ENCODE measurements at regions not wholly inside any gene's neighbourhood (a gene's known extent, or its start where the extent isn't known, plus 50 kb on each side); places are given as distances from the start of the nearest gene placed in this dataset.

DNA sequence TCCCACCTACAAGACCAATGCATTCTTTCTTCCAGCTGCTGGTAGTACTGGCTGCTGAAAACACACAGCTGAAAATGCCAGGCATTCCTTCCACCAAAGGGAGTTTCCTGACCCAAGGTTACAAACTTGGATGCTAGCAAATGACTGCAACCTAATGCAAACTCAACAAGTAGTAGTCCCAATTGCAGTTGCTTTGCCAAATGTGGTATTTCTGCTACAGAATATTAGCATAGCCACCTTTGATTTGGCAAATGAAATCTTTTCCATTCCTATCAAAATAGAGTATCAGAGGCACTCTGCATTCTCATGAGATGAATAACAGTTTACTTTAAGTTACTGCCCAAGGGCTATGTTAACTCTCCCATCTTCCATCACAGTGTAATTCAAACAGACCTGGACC is 172.0 kb upstream of the ARHGAP42 start:
- Mint-ChIP-seq H3K4me3 (ENCODE audit: unreplicated experiment) (no peak overlapping the region), H3K4me1 (ENCODE audit: low read depth, unreplicated experiment) (peaks cover 6% of the 10 kb centered on the region), H3K27ac (ENCODE audit: unreplicated experiment) (no peak overlapping the region), H3K27me3 (ENCODE audit: insufficient read depth, unreplicated experiment) (no peaks in the 10 kb centered on the region), H3K9me3 (ENCODE audit: unreplicated experiment) (peaks cover 19% of the 10 kb centered on the region), H3K36me3 (ENCODE audit: insufficient read depth, unreplicated experiment) (no peaks in the 10 kb centered on the region)
- Histone ChIP-seq H3K36me3 (ENCODE audit: control insufficient read depth, insufficient read depth, low read length) (no peaks in the 10 kb centered on the region), H3K4me3 (ENCODE audit: low read depth, low read length) (no peak overlapping the region), H3K27me3 (replicated peaks; ENCODE audit: control insufficient read depth, insufficient read depth, low read length) (no peaks in the 10 kb centered on the region), H3K9me3 (no peaks in the 10 kb centered on the region), H3K4me1 (peaks cover 12% of the 10 kb centered on the region)
- CTCF ChIA-PET, result no interaction called here
- intact Hi-C loops (cut with micrococcal nuclease; ENCODE audit: unreplicated experiment), result no loop called here
- TF ChIP-seq, protein P1, sequence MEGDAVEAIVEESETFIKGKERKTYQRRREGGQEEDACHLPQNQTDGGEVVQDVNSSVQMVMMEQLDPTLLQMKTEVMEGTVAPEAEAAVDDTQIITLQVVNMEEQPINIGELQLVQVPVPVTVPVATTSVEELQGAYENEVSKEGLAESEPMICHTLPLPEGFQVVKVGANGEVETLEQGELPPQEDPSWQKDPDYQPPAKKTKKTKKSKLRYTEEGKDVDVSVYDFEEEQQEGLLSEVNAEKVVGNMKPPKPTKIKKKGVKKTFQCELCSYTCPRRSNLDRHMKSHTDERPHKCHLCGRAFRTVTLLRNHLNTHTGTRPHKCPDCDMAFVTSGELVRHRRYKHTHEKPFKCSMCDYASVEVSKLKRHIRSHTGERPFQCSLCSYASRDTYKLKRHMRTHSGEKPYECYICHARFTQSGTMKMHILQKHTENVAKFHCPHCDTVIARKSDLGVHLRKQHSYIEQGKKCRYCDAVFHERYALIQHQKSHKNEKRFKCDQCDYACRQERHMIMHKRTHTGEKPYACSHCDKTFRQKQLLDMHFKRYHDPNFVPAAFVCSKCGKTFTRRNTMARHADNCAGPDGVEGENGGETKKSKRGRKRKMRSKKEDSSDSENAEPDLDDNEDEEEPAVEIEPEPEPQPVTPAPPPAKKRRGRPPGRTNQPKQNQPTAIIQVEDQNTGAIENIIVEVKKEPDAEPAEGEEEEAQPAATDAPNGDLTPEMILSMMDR (IDR thresholded peaks at IDR 0.05; ENCODE audit: insufficient read depth in 1 of 2, low read depth in 1 of 2, low read length in 1 of 2, severe bottlenecking in 1 of 2, unreplicated experiment in 1 of 2), result no peak
- peak in 1 of 2 experiments; percentile 43 for DNase-seq
- BruUV-seq (replicated peaks), result no TSS peak
- POLR2A ChIA-PET, result no interaction called here

DNA sequence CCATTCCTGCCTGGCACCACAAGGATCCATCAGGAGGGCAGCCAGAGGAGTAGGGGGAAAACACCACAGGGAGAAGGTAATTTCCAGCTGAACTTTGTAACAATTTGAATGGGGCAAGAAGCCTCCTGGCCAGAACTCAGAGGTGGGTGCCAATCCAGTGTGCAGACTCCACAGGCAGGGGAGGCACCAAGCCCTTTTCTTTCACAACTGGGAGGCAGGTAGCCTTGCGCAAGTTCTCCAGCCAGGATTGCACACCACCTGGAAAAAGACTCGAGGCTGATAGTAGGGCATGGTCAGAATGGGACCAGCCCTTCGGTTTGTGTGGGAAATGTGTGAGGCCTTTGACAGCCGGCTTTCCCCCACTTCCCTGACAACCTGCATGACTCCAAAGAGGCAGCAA is 161.9 kb upstream of the ARHGAP42 start:
- CTCF ChIA-PET, result interaction anchor here (0.6 kb wide), 1 partner anchor 156 kb away, joined by 3 read pairs; no protein-coding TSS in a partner anchor
- POLR2A ChIA-PET, result no interaction called here
- H3K36me3 Mint-ChIP-seq (ENCODE audit: insufficient read depth, unreplicated experiment), result no peaks in the 10 kb centered on the region

DNA sequence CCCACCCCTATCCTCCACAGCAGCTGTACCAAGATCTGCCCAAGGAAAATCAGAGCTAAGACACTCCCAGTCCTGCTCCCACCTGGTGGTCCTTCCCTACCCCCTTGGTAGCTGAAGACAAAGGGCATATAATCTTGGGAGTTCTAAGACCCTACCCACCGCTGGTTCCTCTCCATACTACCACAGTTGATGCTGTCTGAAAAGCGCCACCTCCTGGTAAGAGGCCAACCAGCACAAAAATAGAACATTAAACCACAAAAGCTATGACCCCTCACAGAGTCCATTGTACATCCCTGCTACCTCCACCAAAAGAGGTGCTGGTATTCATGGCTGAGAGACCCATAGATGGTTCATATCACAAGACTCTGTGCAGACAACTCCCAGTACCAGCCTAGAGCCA is 161.5 kb upstream of the ARHGAP42 start:
- Mint-ChIP-seq H3K4me3 (ENCODE audit: unreplicated experiment) (no peak overlapping the region), H3K4me1 (ENCODE audit: low read depth, unreplicated experiment) (no peaks in the 10 kb centered on the region), H3K27me3 (ENCODE audit: insufficient read depth, unreplicated experiment) (no peaks in the 10 kb centered on the region), H3K27ac (ENCODE audit: unreplicated experiment) (no peak overlapping the region), H3K9me3 (ENCODE audit: unreplicated experiment) (peaks cover 18% of the 10 kb centered on the region), H3K36me3 (ENCODE audit: insufficient read depth, unreplicated experiment) (no peaks in the 10 kb centered on the region)
- no peak overlapping the region for H3K4me3 ChIP-seq (ENCODE audit: low read depth, low read length)
- H3K36me3 ChIP-seq (ENCODE audit: control insufficient read depth, insufficient read depth, low read length), result no peaks in the 10 kb centered on the region
- no TSS peak for BruUV-seq (replicated peaks)
- CTCF ChIA-PET, result interaction anchor here (0.6 kb wide), 1 partner anchor 156 kb away, joined by 3 read pairs; no protein-coding TSS in a partner anchor
- TF ChIP-seq, protein P1 (IDR thresholded peaks at IDR 0.05; ENCODE audit: insufficient read depth in 1 of 2, low read depth in 1 of 2, low read length in 1 of 2, severe bottlenecking in 1 of 2, unreplicated experiment in 1 of 2), result peak; percentile 19 to 44
- H3K27me3 ChIP-seq (replicated peaks; ENCODE audit: control insufficient read depth, insufficient read depth, low read length), result no peaks in the 10 kb centered on the region
- H3K9me3 ChIP-seq, result peaks cover 9% of the 10 kb centered on the region; the same call in 1 of the 2 replicates
- intact Hi-C loops (cut with micrococcal nuclease; ENCODE audit: unreplicated experiment), result loop anchor here (1.0 kb wide), 2 partner anchors 197 to 294 kb away; no protein-coding TSS in a partner anchor
- POLR2A ChIA-PET, result no interaction called here
- peak in 1 of 2 experiments; percentile 35 for DNase-seq
- no peaks in the 10 kb centered on the region for H3K4me1 ChIP-seq

More for the DNA sequence above, 161.9 kb upstream of the ARHGAP42 start:
- Mint-ChIP-seq H3K9me3 (ENCODE audit: unreplicated experiment) (peaks cover 18% of the 10 kb centered on the region), H3K27me3 (ENCODE audit: insufficient read depth, unreplicated experiment) (no peaks in the 10 kb centered on the region), H3K4me3 (ENCODE audit: unreplicated experiment) (no peak overlapping the region), H3K4me1 (ENCODE audit: low read depth, unreplicated experiment) (no peaks in the 10 kb centered on the region), H3K27ac (ENCODE audit: unreplicated experiment) (no peak overlapping the region)
- BruUV-seq (replicated peaks), result no TSS peak
- intact Hi-C loops (cut with micrococcal nuclease; ENCODE audit: unreplicated experiment), result loop anchor here (1.0 kb wide), 2 partner anchors 197 to 294 kb away; no protein-coding TSS in a partner anchor
- no peak for DNase-seq
- Histone ChIP-seq H3K36me3 (ENCODE audit: control insufficient read depth, insufficient read depth, low read length) (no peaks in the 10 kb centered on the region), H3K9me3 (peaks cover 9% of the 10 kb centered on the region; the same call in 1 of the 2 replicates), H3K27me3 (replicated peaks; ENCODE audit: control insufficient read depth, insufficient read depth, low read length) (no peaks in the 10 kb centered on the region), H3K4me1 (no peaks in the 10 kb centered on the region), H3K4me3 (ENCODE audit: low read depth, low read length) (no peak overlapping the region)
- TF ChIP-seq, protein P1 (IDR thresholded peaks at IDR 0.05; ENCODE audit: insufficient read depth in 1 of 2, low read depth in 1 of 2, low read length in 1 of 2, severe bottlenecking in 1 of 2, unreplicated experiment in 1 of 2), result no peak
